A549 (cell line): ENCODE measurements at regions not wholly inside any gene's neighbourhood (a gene's known extent, or its start where the extent isn't known, plus 50 kb on each side); places are given as distances from the start of the nearest gene placed in this dataset.

Source experiments
- ATAC-seq, 2 experiments: fragments of 200-7000 bp in 1 of 2; fragments of >200 bp in 1 of 2; cut with Nextera tagmentation in 1 of 2; cut with Tn5 transposase in 1 of 2; 3 replicates each; pipeline versions ENCODE4 v1.8.0 to v1.9.1; 2018 to 2020; ENCODE audit warnings: mild to moderate bottlenecking in 1 of 2, moderate library complexity in 1 of 2
- CTCF ChIA-PET: fragments of 300-600 bp; sonication (Branson Sonifier 250); formaldehyde crosslinking; extraction: SDS; loops from one replicate; lab custom pipeline; 2021; ENCODE audit warnings: antibody characterized with exemption, inconsistent platforms; lab: Yijun Ruan, JAX
- POLR2A ChIA-PET: fragments of 350-600 bp; formaldehyde crosslinking; extraction: SDS; loops from one replicate; lab custom pipeline; 2021; ENCODE audit warnings: antibody characterized with exemption, inconsistent platforms; lab: Yijun Ruan, JAX
- DNase-seq, 2 experiments: peaks; one replicate each; pipeline versions ENCODE4 v3.0.0 to v3.0.0-alpha.2; 2011 to 2016; ENCODE audit warnings: low read depth in 1 of 2, low spot score in 1 of 2
- FAIRE-seq: peaks from 2 replicates; lab custom pipeline; 2011; peaks lifted over from hg19 to GRCh38; lab: Jason Lieb, UNC
- H3K27ac ChIP-seq, 2 experiments: fragments of >200 bp; sonication (Bioruptor Twin); formaldehyde crosslinking; 3 replicates each; pipeline ENCODE4 v1.5.1; 2016 to 2017
- H3K4me1 ChIP-seq: fragments of >200 bp; sonication (Bioruptor Twin); formaldehyde crosslinking; 3 replicates; pipeline ENCODE4 v1.6.1; 2016
- H3K4me2 ChIP-seq: fragments of >200 bp; sonication (Bioruptor Twin); formaldehyde crosslinking; 3 replicates; pipeline ENCODE4 v1.6.1; 2016
- H3K4me3 ChIP-seq: fragments of >200 bp; sonication (Bioruptor Twin); formaldehyde crosslinking; 3 replicates; pipeline ENCODE4 v1.5.1; 2016
- H3K9me3 ChIP-seq: fragments of >200 bp; sonication (Bioruptor Twin); formaldehyde crosslinking; 3 replicates; pipeline ENCODE4 v1.6.1; 2016
- CBX2 ChIP-seq: fragments of 200-600 bp; sonication (generic); IDR thresholded peaks from 2 replicates; pipeline ENCODE4 v1.6.1; 2016; ENCODE audit warnings: low read depth, mild to moderate bottlenecking, borderline replicate concordance
- CBX8 ChIP-seq: fragments of 200-600 bp; sonication (generic); IDR thresholded peaks from 2 replicates; pipeline ENCODE4 v1.6.1; 2016
- CEBPB ChIP-seq, 2 experiments: fragments of >200 bp in 1 of 2; sonication (Bioruptor Twin) in 1 of 2; formaldehyde crosslinking in 1 of 2; IDR thresholded peaks; 2 replicates each; pipeline ENCODE4 v1.6.1; 2012 to 2016
- FOSL2 ChIP-seq, 2 experiments: fragments of 450-650 bp in 1 of 2; fragments of >200 bp in 1 of 2; sonication (Bioruptor Twin) in 1 of 2; formaldehyde crosslinking; IDR thresholded peaks; 2 replicates each; pipeline versions ENCODE4 v1.5.0 to v1.6.1; 2016 to 2020; ENCODE audit warnings: mild to moderate bottlenecking in 1 of 2, moderate library complexity in 1 of 2
- FOXS1 ChIP-seq: fragments of 250-450 bp; sonication (Bioruptor Pico); IDR thresholded peaks from 2 replicates; pipeline ENCODE4 v1.5.0; 2020; ENCODE audit warnings: mild to moderate bottlenecking, moderate library complexity
- GATA3 ChIP-seq: IDR thresholded peaks from 2 replicates; pipeline ENCODE4 v1.6.1; 2012; ENCODE audit warnings: borderline replicate concordance
- HOXB13 ChIP-seq: fragments of 250-450 bp; sonication (Bioruptor Pico); IDR thresholded peaks from 2 replicates; pipeline ENCODE4 v1.5.0; 2020; ENCODE audit warnings: low read depth, mild to moderate bottlenecking, moderate library complexity
- JUNB ChIP-seq: fragments of >200 bp; sonication (Bioruptor Twin); formaldehyde crosslinking; IDR thresholded peaks from 2 replicates; pipeline ENCODE4 v1.6.1; 2016
- KDM5A ChIP-seq: fragments of 200-600 bp; sonication (generic); IDR thresholded peaks from 2 replicates; pipeline ENCODE4 v1.6.1; 2016; ENCODE audit warnings: antibody characterized with exemption, mild to moderate bottlenecking
- MAFK ChIP-seq: fragments of 450-650 bp; IDR thresholded peaks from 2 replicates; pipeline ENCODE4 v1.6.1; 2014; ENCODE audit not compliant: partially characterized antibody
- MAZ ChIP-seq: fragments of 150-350 bp; IDR thresholded peaks from 2 replicates; pipeline ENCODE4 v1.6.1; 2014; ENCODE audit warnings: antibody characterized with exemption, low read depth, low read length, borderline replicate concordance
- MYC ChIP-seq: IDR thresholded peaks from 2 replicates; pipeline ENCODE4 v1.6.1; 2012; ENCODE audit warnings: mild to moderate bottlenecking, inconsistent platforms, low read length, improper control_type of control experiment, borderline replicate concordance
- NFE2L2 ChIP-seq: fragments of 150-350 bp; conservative IDR thresholded peaks from 2 replicates; pipeline ENCODE4 v1.6.1; 2014; ENCODE audit warnings: low read length
- POLR2A ChIP-seq: IDR thresholded peaks from 2 replicates; pipeline ENCODE4 v1.6.1; 2012; ENCODE audit warnings: mild to moderate bottlenecking, low read length
- POLR2AphosphoS2 ChIP-seq: conservative IDR thresholded peaks from 2 replicates; pipeline ENCODE4 v1.6.1; 2012; ENCODE audit warnings: low read length, improper control_type of control experiment, inconsistent platforms
- RCOR1 ChIP-seq: fragments of 150-350 bp; IDR thresholded peaks from 2 replicates; pipeline ENCODE4 v1.6.1; 2014; ENCODE audit warnings: antibody characterized with exemption, low read length, low read depth
- RNF2 ChIP-seq: fragments of 200-600 bp; sonication (generic); IDR thresholded peaks from 2 replicates; pipeline ENCODE4 v1.6.1; 2016; ENCODE audit warnings: low read depth, mild to moderate bottlenecking, antibody characterized with exemption, moderate library complexity, borderline replicate concordance
- SMC3 ChIP-seq: fragments of >200 bp; sonication (Bioruptor Twin); formaldehyde crosslinking; IDR thresholded peaks from 3 replicates; pipeline ENCODE4 v1.6.1; 2018; ENCODE audit warnings: inconsistent platforms
- TFCP2L1 ChIP-seq: fragments of 250-450 bp; sonication (Bioruptor Pico); IDR thresholded peaks from 2 replicates; pipeline ENCODE4 v1.5.0; 2021; ENCODE audit warnings: mild to moderate bottlenecking
- ZC3H11A ChIP-seq: fragments of 450-650 bp; IDR thresholded peaks from 2 replicates; pipeline ENCODE4 v1.6.1; 2014; ENCODE audit warnings: antibody characterized with exemption, mild to moderate bottlenecking
- ZFP36 ChIP-seq: fragments of 450-650 bp; IDR thresholded peaks from 2 replicates; pipeline ENCODE4 v1.6.1; 2014; ENCODE audit warnings: borderline replicate concordance; ENCODE audit not compliant: partially characterized antibody
- ZNF302 ChIP-seq: fragments of 250-450 bp; sonication (Bioruptor Pico); IDR thresholded peaks from 2 replicates; pipeline ENCODE4 v1.9.0; 2021; ENCODE audit warnings: inconsistent platforms, mild to moderate bottlenecking, moderate library complexity
- ZSCAN20 ChIP-seq: fragments of 250-450 bp; sonication (Bioruptor Pico); IDR thresholded peaks from 2 replicates; pipeline ENCODE4 v1.8.0; 2022; ENCODE audit warnings: mild to moderate bottlenecking, moderate library complexity
- WGBS: methylation state at CpG from one replicate; pipeline ENCODE4 v1.1.6; 2017; ENCODE audit errors: missing lambda C conversion rate; 5-methylcytosine and 5-hydroxymethylcytosine counted together
- TF ChIP-seq, protein P1 (sequence below): fragments of 450-650 bp; IDR thresholded peaks from 2 replicates; pipeline ENCODE4 v1.6.1; 2014; ENCODE audit warnings: antibody characterized with exemption
- TF ChIP-seq, protein P2 (sequence below): fragments of 200-600 bp; sonication (generic); IDR thresholded peaks from 2 replicates; pipeline ENCODE4 v1.6.1; 2016; ENCODE audit warnings: antibody characterized with exemption, mild to moderate bottlenecking, moderate library complexity
- TF ChIP-seq, protein P3 (sequence below): fragments of >200 bp; sonication (Bioruptor Twin); formaldehyde crosslinking; IDR thresholded peaks from 2 replicates; pipeline ENCODE4 v1.6.1; 2016
- TF ChIP-seq, protein P4 (sequence below): fragments of 250-450 bp; sonication (Bioruptor Pico); IDR thresholded peaks from 2 replicates; pipeline ENCODE4 v1.5.0; 2020; ENCODE audit warnings: low read depth, mild to moderate bottlenecking, moderate library complexity
- TF ChIP-seq, protein P5 (sequence below): IDR thresholded peaks from 2 replicates; pipeline ENCODE4 v1.6.1; 2012; ENCODE audit warnings: low read depth, borderline replicate concordance
- TF ChIP-seq, protein P6 (sequence below): fragments of 150-350 bp; IDR thresholded peaks from 2 replicates; pipeline ENCODE4 v1.6.1; 2014; ENCODE audit warnings: low read depth, mild to moderate bottlenecking, low read length

DNA sequence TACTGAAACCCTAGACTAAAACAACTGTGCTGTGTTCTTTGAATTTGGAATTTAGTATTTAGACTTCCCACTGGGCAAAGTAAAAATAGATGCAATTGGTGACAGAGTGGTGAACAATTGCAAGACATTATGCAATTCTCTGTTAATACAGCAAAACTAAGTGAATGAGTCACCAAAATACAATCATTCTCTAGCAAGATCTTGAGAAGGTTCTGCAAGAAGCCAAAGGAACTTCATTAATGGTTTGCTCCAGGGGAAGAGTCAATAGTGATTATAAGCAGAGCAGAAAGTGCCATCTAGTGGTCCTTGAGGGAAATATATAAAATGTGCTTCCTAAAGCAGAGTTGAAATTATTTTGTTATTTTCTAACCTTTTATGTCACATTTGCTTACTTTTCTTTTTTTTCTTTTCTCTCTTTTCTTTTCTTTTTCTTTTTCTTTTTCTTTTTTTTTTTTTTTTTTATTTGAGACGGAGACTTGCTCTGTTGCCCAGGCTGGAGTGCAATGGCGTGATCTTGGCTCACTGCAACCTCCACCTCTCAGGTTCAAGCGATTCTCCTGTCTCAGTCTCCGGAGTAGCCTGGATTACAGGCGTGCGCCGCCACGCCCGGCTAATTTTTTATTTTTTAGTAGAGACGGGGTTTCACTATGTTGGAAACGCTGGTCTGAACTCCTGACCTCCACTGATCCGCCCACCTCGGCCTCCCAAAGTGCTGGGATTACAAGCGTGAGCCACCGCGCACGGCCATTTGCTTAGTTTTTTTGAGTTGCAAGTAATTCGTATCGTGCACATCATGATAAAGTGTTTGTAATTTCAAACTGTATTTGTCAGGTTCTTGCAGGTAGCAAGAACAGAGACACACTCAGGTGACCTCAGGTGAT is 99.2 kb downstream of the CTH start (continued):
- TF ChIP-seq, protein P1, sequence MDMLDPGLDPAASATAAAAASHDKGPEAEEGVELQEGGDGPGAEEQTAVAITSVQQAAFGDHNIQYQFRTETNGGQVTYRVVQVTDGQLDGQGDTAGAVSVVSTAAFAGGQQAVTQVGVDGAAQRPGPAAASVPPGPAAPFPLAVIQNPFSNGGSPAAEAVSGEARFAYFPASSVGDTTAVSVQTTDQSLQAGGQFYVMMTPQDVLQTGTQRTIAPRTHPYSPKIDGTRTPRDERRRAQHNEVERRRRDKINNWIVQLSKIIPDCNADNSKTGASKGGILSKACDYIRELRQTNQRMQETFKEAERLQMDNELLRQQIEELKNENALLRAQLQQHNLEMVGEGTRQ: no peak
- TF ChIP-seq, protein P2, sequence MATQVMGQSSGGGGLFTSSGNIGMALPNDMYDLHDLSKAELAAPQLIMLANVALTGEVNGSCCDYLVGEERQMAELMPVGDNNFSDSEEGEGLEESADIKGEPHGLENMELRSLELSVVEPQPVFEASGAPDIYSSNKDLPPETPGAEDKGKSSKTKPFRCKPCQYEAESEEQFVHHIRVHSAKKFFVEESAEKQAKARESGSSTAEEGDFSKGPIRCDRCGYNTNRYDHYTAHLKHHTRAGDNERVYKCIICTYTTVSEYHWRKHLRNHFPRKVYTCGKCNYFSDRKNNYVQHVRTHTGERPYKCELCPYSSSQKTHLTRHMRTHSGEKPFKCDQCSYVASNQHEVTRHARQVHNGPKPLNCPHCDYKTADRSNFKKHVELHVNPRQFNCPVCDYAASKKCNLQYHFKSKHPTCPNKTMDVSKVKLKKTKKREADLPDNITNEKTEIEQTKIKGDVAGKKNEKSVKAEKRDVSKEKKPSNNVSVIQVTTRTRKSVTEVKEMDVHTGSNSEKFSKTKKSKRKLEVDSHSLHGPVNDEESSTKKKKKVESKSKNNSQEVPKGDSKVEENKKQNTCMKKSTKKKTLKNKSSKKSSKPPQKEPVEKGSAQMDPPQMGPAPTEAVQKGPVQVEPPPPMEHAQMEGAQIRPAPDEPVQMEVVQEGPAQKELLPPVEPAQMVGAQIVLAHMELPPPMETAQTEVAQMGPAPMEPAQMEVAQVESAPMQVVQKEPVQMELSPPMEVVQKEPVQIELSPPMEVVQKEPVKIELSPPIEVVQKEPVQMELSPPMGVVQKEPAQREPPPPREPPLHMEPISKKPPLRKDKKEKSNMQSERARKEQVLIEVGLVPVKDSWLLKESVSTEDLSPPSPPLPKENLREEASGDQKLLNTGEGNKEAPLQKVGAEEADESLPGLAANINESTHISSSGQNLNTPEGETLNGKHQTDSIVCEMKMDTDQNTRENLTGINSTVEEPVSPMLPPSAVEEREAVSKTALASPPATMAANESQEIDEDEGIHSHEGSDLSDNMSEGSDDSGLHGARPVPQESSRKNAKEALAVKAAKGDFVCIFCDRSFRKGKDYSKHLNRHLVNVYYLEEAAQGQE: no peak
- TF ChIP-seq MAFK (no peak), HOXB13 (CRISPR knock-in tag) (no peak), SMC3 (peak; percentile 57), ZC3H11A (no peak), ZNF302 (CRISPR knock-in tag) (no peak), ZSCAN20 (CRISPR knock-in tag) (no peak), CBX2 (no peak), JUNB (no peak), FOXS1 (CRISPR knock-in tag) (no peak), CEBPB (IDR thresholded peaks at IDR 0.05) (no peak), MYC (no peak)
- TF ChIP-seq, protein P3, sequence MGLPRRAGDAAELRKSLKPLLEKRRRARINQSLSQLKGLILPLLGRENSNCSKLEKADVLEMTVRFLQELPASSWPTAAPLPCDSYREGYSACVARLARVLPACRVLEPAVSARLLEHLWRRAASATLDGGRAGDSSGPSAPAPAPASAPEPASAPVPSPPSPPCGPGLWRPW: no peak
- TF ChIP-seq, protein P4, sequence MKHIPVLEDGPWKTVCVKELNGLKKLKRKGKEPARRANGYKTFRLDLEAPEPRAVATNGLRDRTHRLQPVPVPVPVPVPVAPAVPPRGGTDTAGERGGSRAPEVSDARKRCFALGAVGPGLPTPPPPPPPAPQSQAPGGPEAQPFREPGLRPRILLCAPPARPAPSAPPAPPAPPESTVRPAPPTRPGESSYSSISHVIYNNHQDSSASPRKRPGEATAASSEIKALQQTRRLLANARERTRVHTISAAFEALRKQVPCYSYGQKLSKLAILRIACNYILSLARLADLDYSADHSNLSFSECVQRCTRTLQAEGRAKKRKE (CRISPR knock-in tag): no peak

DNA sequence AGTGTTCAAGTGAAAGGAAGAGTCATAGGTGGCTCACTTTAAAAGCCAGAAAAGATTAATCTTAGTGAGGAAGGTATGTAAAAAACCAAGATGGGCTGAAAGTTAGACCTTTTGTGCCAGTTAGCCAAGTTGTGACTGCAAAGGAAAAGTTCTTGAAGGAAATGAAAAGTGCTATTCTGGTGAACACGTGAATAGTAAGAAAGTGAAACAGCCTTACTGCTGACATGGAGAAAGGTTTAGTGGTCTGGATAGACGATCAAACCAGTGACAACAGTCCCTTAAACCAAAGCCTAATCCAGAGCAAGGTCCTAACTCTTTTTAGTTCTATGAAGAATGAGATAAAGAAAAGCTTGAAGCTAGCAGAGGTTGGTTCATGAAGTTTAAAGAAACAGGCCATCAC is 106.4 kb downstream of the CTH start:
- ChIA-PET CTCF (no interaction called here), POLR2A (no interaction called here)
- H3K27ac ChIP-seq: no peak overlapping the region
- H3K9me3 ChIP-seq: no peaks in the 10 kb centered on the region
- H3K4me1 ChIP-seq: no peaks in the 10 kb centered on the region
- no peak for ATAC-seq
- no peak for DNase-seq
- WGBS: 55% methylated on average over 2 of the region's 2 CpGs
- no peak overlapping the region for H3K4me2 ChIP-seq
- H3K4me3 ChIP-seq: no peak overlapping the region
- TF ChIP-seq RNF2 (no peak), ZNF302 (CRISPR knock-in tag) (no peak), TFCP2L1 (no peak), MYC (no peak), GATA3 (no peak), FOSL2 (IDR thresholded peaks at IDR 0.05) (no peak), FOSL2 (CRISPR knock-in tag; IDR thresholded peaks at IDR 0.05) (no peak), FOXS1 (CRISPR knock-in tag) (no peak), HOXB13 (CRISPR knock-in tag) (no peak), ZFP36 (no peak), KDM5A (no peak), NFE2L2 (no peak), RCOR1 (no peak), MAZ (no peak), CBX8 (no peak), MAFK (no peak), POLR2A (no peak), POLR2AphosphoS2 (no peak)
- TF ChIP-seq, protein P5, sequence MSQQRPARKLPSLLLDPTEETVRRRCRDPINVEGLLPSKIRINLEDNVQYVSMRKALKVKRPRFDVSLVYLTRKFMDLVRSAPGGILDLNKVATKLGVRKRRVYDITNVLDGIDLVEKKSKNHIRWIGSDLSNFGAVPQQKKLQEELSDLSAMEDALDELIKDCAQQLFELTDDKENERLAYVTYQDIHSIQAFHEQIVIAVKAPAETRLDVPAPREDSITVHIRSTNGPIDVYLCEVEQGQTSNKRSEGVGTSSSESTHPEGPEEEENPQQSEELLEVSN: no peak
- TF ChIP-seq, protein P6, sequence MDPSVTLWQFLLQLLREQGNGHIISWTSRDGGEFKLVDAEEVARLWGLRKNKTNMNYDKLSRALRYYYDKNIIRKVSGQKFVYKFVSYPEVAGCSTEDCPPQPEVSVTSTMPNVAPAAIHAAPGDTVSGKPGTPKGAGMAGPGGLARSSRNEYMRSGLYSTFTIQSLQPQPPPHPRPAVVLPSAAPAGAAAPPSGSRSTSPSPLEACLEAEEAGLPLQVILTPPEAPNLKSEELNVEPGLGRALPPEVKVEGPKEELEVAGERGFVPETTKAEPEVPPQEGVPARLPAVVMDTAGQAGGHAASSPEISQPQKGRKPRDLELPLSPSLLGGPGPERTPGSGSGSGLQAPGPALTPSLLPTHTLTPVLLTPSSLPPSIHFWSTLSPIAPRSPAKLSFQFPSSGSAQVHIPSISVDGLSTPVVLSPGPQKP: no peak
- no peak for FAIRE-seq
